K562 (cell line): ENCODE measurements at regions not wholly inside any gene's neighbourhood (a gene's known extent, or its start where the extent isn't known, plus 50 kb on each side); places are given as distances from the start of the nearest gene placed in this dataset.

ENCODE experiments used
- ATAC-seq: fragments of 200-7000 bp; cut with Tn5 transposase; 3 replicates; pipeline ENCODE4 v1.9.1; 2020; ENCODE audit warnings: moderate library complexity
- BruUV-seq: library from RNA; stranded (reverse); fragments of 400-500 nt; replicated peaks from 2 replicates; lab custom pipeline; 2021; lab: Mats Ljungman, UMichigan
- CTCF ChIA-PET: fragments of 300-600 bp; formaldehyde crosslinking; extraction: SDS; loops from one replicate; lab custom pipeline; 2021; ENCODE audit warnings: low intra/inter-chr PET ratio; lab: Yijun Ruan, JAX
- POLR2A ChIA-PET: fragments of 300-600, 350-650 bp; sonication (Branson Sonifier 250); formaldehyde crosslinking; extraction: SDS; loops from one replicate; lab custom pipeline; 2021; ENCODE audit warnings: antibody characterized with exemption, inconsistent platforms; lab: Yijun Ruan, JAX
- DNase-seq, 4 experiments: peaks; one replicate each; pipeline versions ENCODE4 v3.0.0 to v3.0.0-alpha.2; 2011 to 2018; ENCODE audit warnings: low spot score in 3 of 4, mixed read lengths in 3 of 4; ENCODE audit errors: extremely low read depth in 1 of 4
- FAIRE-seq: peaks from 2 replicates; lab custom pipeline; 2011; peaks lifted over from hg19 to GRCh38; lab: Jason Lieb, UNC
- H2AFZ ChIP-seq: 2 replicates; pipeline ENCODE4 v1.6.0; 2011; ENCODE audit warnings: low read depth, low read length, control low read depth, inconsistent platforms
- H3K27ac ChIP-seq: fragments of 200-600 bp; 3 replicates; pipeline ENCODE4 v1.8.0; 2011; ENCODE audit warnings: low read depth, mild to moderate bottlenecking, control low read depth, inconsistent platforms, low read length, moderate library complexity, mixed read lengths; ENCODE audit errors: extremely low read depth
- H3K27me3 ChIP-seq, 2 experiments: fragments of 300-600 bp in 1 of 2; 2 replicates in 1 of 2; 3 replicates in 1 of 2; pipeline versions ENCODE4 v1.6.0 to v1.8.0; 2011; ENCODE audit warnings: inconsistent platforms in 2 of 2, low read length in 2 of 2, mild to moderate bottlenecking in 1 of 2, mixed read lengths in 1 of 2, moderate library complexity in 1 of 2; ENCODE audit not compliant: control insufficient read depth in 2 of 2, insufficient read depth in 2 of 2
- H3K36me3 ChIP-seq: fragments of 300-600 bp; 3 replicates; pipeline ENCODE4 v1.8.0; 2011; ENCODE audit warnings: mild to moderate bottlenecking, low read length, inconsistent platforms; ENCODE audit not compliant: control insufficient read depth, insufficient read depth
- H3K4me1 ChIP-seq, 2 experiments: fragments of 200-600 bp in 1 of 2; replicated peaks in 1 of 2; 2 replicates in 1 of 2; 3 replicates in 1 of 2; pipeline versions ENCODE4 v1.5.1 to v1.8.0; 2011; ENCODE audit warnings: inconsistent platforms in 2 of 2, low read length in 2 of 2, mild to moderate bottlenecking in 1 of 2, mixed read lengths in 1 of 2, moderate library complexity in 1 of 2; ENCODE audit not compliant: control insufficient read depth in 2 of 2, insufficient read depth in 2 of 2
- H3K4me2 ChIP-seq: 2 replicates; pipeline ENCODE4 v1.6.1; 2011; ENCODE audit warnings: low read length, control low read depth, inconsistent platforms, mixed read lengths; ENCODE audit not compliant: insufficient read depth
- H3K4me3 ChIP-seq: fragments of 200-600 bp; sonication (generic), shearing (Covaris generic); 2 replicates; pipeline ENCODE4 v1.5.1; 2016; ENCODE audit warnings: control low read depth, inconsistent platforms
- H3K79me2 ChIP-seq: fragments of 200-600 bp; 3 replicates; pipeline ENCODE4 v1.8.0; 2011; ENCODE audit warnings: low read length, inconsistent platforms; ENCODE audit not compliant: control insufficient read depth, insufficient read depth
- H3K9ac ChIP-seq, 2 experiments: 2 replicates each; pipeline versions ENCODE4 v1.6.0 to v1.6.1; 2011; ENCODE audit warnings: low read depth in 2 of 2, low read length in 2 of 2, control low read depth in 1 of 2, inconsistent platforms in 1 of 2, mild to moderate bottlenecking in 1 of 2, mixed read lengths in 1 of 2; ENCODE audit not compliant: insufficient read depth in 1 of 2
- H3K9me1 ChIP-seq: one replicate; pipeline ENCODE4 v1.6.0; 2011; ENCODE audit warnings: inconsistent platforms, mild to moderate bottlenecking, low read length, moderate library complexity; ENCODE audit not compliant: control insufficient read depth, insufficient read depth
- H3K9me3 ChIP-seq: replicated peaks from 2 replicates; pipeline ENCODE4 v1.5.1; 2011; ENCODE audit warnings: low read depth, low read length, inconsistent platforms; ENCODE audit not compliant: control insufficient read depth, insufficient read depth
- H4K20me1 ChIP-seq: replicated peaks from 2 replicates; pipeline ENCODE4 v1.6.1; 2011; ENCODE audit warnings: low read length, inconsistent platforms, mixed read lengths; ENCODE audit not compliant: control insufficient read depth, insufficient read depth
- CEBPZ ChIP-seq: fragments of 150-350 bp; IDR thresholded peaks from 2 replicates; pipeline ENCODE4 v1.6.1; 2014; ENCODE audit warnings: low read depth, mild to moderate bottlenecking, low read length, borderline replicate concordance
- DEAF1 ChIP-seq: fragments of 450-650 bp; formaldehyde crosslinking; IDR thresholded peaks from 2 replicates; pipeline ENCODE4 v1.4.0; 2020; ENCODE audit warnings: mild to moderate bottlenecking, moderate library complexity
- DNMT1 ChIP-seq: fragments of 450-650 bp; IDR thresholded peaks from 2 replicates; pipeline ENCODE4 v1.6.1; 2016; ENCODE audit warnings: antibody characterized with exemption, mild to moderate bottlenecking
- ELK3 ChIP-seq: fragments of 450-650 bp; formaldehyde crosslinking; IDR thresholded peaks from 2 replicates; pipeline ENCODE4 v1.4.0; 2020; ENCODE audit warnings: mild to moderate bottlenecking
- FOXJ3 ChIP-seq: sonication (generic); formaldehyde crosslinking; IDR thresholded peaks from 2 replicates; pipeline ENCODE4 v1.4.0; 2020; ENCODE audit warnings: mild to moderate bottlenecking, missing genetic modification reagents
- HINFP ChIP-seq: fragments of 450-650 bp; conservative IDR thresholded peaks from 2 replicates; pipeline ENCODE4 v1.6.1; 2016; ENCODE audit warnings: missing genetic modification characterization, low read depth, mild to moderate bottlenecking, control low read depth, missing compliant biosample characterization
- L3MBTL2 ChIP-seq: fragments of 450-650 bp; IDR thresholded peaks from 2 replicates; pipeline ENCODE4 v1.6.1; 2016; ENCODE audit warnings: mild to moderate bottlenecking, moderate library complexity
- NELFE ChIP-seq: IDR thresholded peaks from 2 replicates; pipeline ENCODE4 v1.6.1; 2011; ENCODE audit warnings: mild to moderate bottlenecking; ENCODE audit not compliant: insufficient read depth, insufficient read length
- PCBP2 ChIP-seq: fragments of 200-400 bp; formaldehyde crosslinking; IDR thresholded peaks from 2 replicates; pipeline ENCODE4 v1.6.1; 2018; ENCODE audit warnings: low read length, low read depth, mild to moderate bottlenecking, moderate library complexity; ENCODE audit not compliant: poor library complexity, severe bottlenecking
- SMAD4 ChIP-seq: fragments of 250-450 bp; sonication (Bioruptor Pico); conservative IDR thresholded peaks from 2 replicates; pipeline ENCODE4 v1.8.0; 2021; ENCODE audit warnings: inconsistent platforms, mild to moderate bottlenecking, moderate library complexity
- ZNF408 ChIP-seq: fragments of 250-450 bp; sonication (Bioruptor Pico); IDR thresholded peaks from 2 replicates; pipeline ENCODE4 v1.4.0; 2020; ENCODE audit warnings: low read depth, mild to moderate bottlenecking, moderate library complexity
- ZNF785 ChIP-seq: fragments of 250-450 bp; sonication (Bioruptor Pico); IDR thresholded peaks from 2 replicates; pipeline ENCODE4 v1.4.0; 2020; ENCODE audit warnings: mild to moderate bottlenecking
- ZSCAN32 ChIP-seq: fragments of 450-650 bp; formaldehyde crosslinking; IDR thresholded peaks from 2 replicates; pipeline ENCODE4 v1.4.0; 2020; ENCODE audit warnings: mild to moderate bottlenecking, moderate library complexity
- WGBS: fragments of 100-300 bp; shearing (Covaris generic); methylation state at CpG from one replicate; pipeline ENCODE4 v1.1.6; 2016; ENCODE audit warnings: low coverage, mixed read lengths; ENCODE audit not compliant: insufficient coverage; ENCODE audit errors: missing lambda C conversion rate; 5-methylcytosine and 5-hydroxymethylcytosine counted together
- in situ Hi-C: fragments of 300-500 bp; cut with MboI; formaldehyde crosslinking; loops from 4 replicates; pipeline ENCODE4 v1.15.0; 2018; ENCODE audit warnings: inconsistent platforms, mixed read lengths
- intact Hi-C: fragments of 100-400 bp; cut with micrococcal nuclease; formaldehyde crosslinking; loops from 2 replicates; pipeline ENCODE4 v1.14.2; 2022

GRCh38 chr11:69232821-69233743, 60.9 kb upstream of the MYEOV start:
- no peak overlapping the region for H2AFZ ChIP-seq
- intact Hi-C loops (loop anchor here (10.0 kb wide), 1 partner anchor 412 kb away; the partner anchor contains the start of gene CCND1), in situ Hi-C loops (no loop called here)
- BruUV-seq, result no TSS peak
- no peak overlapping the region for H3K4me3 ChIP-seq
- peaks cover 0 to 2% of the 10 kb centered on the region in 2 experiments; a peak in 3 of 5 replicates for H3K4me1 ChIP-seq
- H3K9me1 ChIP-seq, result no peaks in the 10 kb centered on the region
- ATAC-seq (no peak), FAIRE-seq (no peak), DNase-seq (no peak)
- H3K4me2 ChIP-seq, result no peak overlapping the region
- no peak overlapping the region for H3K27ac ChIP-seq
- H3K9me3 ChIP-seq, result no peaks in the 10 kb centered on the region
- POLR2A ChIA-PET, result interaction anchor here (0.6 to 0.7 kb wide), 3 partner anchors 15 to 133 kb away, joined by 3 read pairs; no protein-coding TSS in a partner anchor
- WGBS, result 24% methylated on average over 18 of the region's 19 CpGs
- H3K36me3 ChIP-seq, result no peaks in the 10 kb centered on the region
- no peaks in the 10 kb centered on the region for H3K79me2 ChIP-seq
- peaks cover 0 to 7% of the 10 kb centered on the region in 2 experiments; a peak in 3 of 5 replicates for H3K27me3 ChIP-seq
- no peak overlapping the region for H3K9ac ChIP-seq
- H4K20me1 ChIP-seq, result no peaks in the 10 kb centered on the region
- CTCF ChIA-PET, result no interaction called here
- no peak for TF ChIP-seq ZNF785 (CRISPR knock-in tag)
- TF ChIP-seq ELK3 (CRISPR knock-in tag), result no peak
- no peak for TF ChIP-seq NELFE
- TF ChIP-seq DNMT1, result no peak
- no peak for TF ChIP-seq CEBPZ
- no peak for TF ChIP-seq L3MBTL2
- no peak for TF ChIP-seq FOXJ3 (CRISPR knock-in tag)
- no peak for TF ChIP-seq DEAF1 (CRISPR knock-in tag)
- no peak for TF ChIP-seq SMAD4 (CRISPR knock-in tag)
- TF ChIP-seq ZNF408 (CRISPR knock-in tag), result no peak
- no peak for TF ChIP-seq HINFP (tag)
- no peak for TF ChIP-seq ZSCAN32 (CRISPR knock-in tag)
- no peak for TF ChIP-seq PCBP2
